ENCODE measurements at regions not wholly inside any gene's neighbourhood (a gene's known extent, or its start where the extent isn't known, plus 50 kb on each side); places are given as distances from the start of the nearest gene placed in this dataset.

DNA sequence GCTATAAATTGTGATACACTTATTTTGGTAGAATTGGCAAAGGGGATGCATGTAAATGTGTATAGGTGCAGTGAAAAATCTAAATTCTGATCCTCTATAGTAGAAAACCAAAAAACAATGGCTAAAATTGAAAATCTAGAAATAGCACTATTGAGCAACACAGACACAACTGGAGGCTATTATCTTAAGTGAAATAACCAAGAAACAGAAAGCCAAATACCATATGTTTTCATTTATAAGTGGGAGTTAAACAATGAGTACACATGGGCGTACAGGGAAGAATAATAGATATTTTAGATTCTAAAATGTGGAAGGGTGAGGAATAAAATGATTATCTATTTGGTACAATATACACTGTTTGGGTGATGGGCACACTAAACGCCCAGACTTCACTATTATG, 183.2 kb upstream of the TUSC1 start:
- TF ChIP-seq, protein P1, sequence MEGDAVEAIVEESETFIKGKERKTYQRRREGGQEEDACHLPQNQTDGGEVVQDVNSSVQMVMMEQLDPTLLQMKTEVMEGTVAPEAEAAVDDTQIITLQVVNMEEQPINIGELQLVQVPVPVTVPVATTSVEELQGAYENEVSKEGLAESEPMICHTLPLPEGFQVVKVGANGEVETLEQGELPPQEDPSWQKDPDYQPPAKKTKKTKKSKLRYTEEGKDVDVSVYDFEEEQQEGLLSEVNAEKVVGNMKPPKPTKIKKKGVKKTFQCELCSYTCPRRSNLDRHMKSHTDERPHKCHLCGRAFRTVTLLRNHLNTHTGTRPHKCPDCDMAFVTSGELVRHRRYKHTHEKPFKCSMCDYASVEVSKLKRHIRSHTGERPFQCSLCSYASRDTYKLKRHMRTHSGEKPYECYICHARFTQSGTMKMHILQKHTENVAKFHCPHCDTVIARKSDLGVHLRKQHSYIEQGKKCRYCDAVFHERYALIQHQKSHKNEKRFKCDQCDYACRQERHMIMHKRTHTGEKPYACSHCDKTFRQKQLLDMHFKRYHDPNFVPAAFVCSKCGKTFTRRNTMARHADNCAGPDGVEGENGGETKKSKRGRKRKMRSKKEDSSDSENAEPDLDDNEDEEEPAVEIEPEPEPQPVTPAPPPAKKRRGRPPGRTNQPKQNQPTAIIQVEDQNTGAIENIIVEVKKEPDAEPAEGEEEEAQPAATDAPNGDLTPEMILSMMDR (IDR thresholded peaks at IDR 0.05; ENCODE audit: low read length), result no peak
- TF ChIP-seq EZH2 (IDR thresholded peaks at IDR 0.05; ENCODE audit: borderline replicate concordance, low read length), result no peak
